Medulla oblongata (tissue), 1 donor: ENCODE measurements at regions not wholly inside any gene's neighbourhood (a gene's known extent, or its start where the extent isn't known, plus 50 kb on each side); places are given as distances from the start of the nearest gene placed in this dataset.

ENCODE experiments used
- DNase-seq: peaks from one replicate; pipeline ENCODE4 v3.0.0-alpha.2; 2015; ENCODE audit errors: extremely low spot score

DNA sequence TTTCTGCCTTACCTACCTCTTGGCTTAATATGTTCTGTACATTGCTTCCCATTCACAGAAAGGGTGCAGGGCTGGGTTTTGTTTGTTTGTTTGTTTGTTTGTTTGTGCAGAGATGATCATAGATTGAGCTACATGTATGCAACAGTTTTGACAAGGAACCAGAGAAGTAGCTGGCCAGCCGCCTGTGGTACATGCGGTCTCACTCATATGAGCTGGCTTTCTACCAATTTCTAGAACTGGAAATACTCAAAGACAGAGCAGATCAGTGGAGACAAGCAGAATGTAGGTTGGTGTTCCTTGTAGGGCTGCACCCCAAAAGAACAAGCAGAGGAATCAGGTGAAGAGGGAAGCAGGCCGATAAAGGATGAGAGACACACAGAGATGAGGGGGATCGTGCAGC, 502.7 kb downstream of the SOX2 start:
- no peak for DNase-seq

DNA sequence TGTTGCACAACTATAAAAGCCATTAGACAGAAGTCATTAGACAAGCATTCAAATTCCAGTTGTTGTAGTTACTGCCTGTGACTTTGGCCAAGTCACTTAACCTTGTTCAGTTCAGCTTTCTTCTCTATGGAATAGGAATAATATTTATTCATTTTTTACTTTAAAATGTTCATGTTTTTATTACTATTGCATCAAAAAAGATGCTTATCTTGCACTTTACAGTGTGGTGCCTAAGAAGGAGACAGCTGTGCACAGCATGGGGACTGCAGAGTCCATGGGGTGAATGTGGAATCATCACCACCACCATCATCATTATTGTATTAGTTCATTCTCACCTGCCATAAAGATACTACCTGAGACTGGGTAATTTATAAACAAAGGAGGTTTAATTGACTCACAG, 504.2 kb downstream of the SOX2 start:
- no peak for DNase-seq

DNA sequence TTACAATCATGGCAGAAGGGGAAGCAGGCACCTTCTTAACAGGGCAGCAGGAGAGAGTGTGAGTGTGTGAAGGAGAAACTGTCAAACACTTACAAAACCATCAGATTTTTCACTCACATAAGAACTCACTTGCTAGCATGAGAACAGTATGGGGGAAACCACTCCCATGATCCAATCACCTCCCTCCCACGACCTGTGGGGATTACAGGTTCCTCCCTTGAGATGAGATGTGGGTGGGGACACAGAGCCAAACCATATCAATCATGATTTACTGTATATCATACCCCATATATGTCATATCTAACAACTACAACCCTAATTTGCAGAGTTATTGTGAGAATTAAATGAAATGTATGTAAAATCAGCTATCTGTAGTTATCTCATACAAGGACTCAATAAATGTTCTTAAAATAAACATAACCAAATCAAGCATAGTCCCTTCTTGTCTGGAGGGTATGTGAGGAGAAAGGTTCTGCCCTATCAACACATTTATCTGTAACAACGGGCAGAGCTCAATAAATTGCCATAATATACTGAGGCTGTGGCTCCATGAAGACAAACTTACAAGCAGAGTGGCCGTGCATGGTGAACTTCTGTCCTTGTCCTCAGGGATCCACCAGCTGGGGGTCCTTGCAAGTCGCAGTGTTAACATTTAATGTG, 504.7 kb downstream of the SOX2 start:
- DNase-seq: no peak

DNA sequence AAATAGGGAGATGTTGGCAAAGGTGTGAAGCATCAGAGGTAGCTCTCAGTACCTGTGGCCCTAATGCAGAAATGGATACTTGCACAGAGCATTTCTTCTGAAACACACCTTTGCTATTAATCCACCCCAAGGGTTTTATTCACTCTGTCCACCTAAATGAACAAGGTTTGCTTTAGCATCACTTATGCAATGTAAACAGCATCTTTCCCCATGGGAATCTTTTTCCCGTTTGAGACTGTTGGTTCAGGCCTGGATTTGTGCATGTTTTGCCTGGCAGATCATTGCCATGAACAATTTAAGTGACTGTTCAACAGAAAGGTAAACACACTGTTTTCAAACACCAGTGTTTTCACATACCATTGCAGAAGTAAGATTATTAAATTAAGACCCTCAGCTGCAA, 508.3 kb downstream of the SOX2 start:
- DNase-seq: no peak

DNA sequence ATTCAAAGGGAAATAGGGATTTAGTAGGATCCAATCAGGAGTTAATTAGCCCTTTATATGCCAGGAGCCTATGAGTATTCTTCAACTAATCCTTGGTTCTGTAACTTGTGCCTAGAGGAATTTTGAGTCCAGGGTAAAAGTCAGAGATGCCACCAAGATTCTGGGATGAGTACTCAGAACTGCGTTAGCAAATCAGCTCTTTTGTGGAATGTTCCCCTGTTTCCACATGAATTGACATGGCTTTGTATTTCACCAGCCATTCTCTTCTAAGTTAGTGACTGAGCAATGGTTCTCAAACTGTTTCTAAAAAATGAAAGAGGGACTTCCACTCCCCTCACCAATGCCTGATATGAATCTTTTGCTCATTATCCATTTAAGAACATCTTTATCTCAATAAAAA, 508.7 kb downstream of the SOX2 start:
- no peak for DNase-seq

DNA sequence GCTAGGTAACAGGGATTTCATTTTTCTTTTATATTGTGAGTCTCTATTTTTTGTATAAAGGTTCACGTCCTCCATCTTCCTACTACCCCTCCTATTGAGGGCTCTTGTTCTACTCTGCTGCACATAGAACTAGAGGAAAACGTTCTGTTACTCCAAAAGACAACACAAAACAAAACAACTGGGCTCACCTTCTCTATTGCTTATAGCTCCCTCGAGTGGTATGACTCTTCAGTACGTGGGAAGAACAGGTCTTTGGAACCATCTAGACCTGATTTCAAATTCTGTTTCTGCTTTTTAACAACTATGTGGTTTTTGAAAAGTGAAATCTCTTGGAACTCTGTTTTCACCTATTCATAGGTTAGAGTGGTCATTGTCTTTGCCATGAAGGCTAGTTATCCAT, 515.3 kb downstream of the SOX2 start:
- no peak for DNase-seq

DNA sequence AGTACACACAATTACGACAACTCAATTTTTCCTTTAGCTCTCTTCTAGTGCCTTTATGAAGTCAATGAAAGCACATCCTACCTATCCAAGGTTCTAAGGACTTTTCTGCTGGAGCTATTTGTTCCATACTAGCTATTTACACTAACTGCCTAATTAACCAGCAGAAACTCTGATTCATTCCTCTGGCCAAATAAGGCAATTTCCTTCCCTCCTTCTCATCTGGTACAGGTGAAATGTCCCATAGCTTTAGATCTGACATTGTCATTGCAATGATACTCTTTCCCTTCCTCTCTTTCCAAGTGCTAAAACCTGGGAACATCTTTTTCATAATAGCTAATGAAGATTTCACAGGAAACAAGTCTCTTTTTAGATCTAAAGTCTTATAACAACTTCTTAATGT, 521.7 kb downstream of the SOX2 start:
- DNase-seq: no peak

DNA sequence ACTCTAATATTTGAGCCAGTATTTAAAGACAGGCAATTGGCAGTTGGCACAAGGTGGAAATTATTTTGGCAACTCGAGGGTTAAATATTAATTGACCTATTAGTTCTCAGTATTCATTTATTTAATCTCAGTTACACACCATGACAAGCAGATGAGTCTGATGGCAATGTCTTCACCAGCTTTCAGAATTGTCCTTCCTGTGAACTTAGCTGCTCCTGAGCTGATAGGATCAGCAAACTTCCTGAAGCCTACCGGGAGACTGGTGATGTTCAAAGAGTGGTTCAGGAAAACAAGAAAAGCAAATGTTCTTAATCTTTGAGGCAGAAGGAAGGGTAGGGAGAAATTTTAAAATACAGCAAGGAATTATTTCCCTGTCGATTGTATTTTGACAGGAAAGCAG, 522.2 kb downstream of the SOX2 start:
- DNase-seq: no peak

DNA sequence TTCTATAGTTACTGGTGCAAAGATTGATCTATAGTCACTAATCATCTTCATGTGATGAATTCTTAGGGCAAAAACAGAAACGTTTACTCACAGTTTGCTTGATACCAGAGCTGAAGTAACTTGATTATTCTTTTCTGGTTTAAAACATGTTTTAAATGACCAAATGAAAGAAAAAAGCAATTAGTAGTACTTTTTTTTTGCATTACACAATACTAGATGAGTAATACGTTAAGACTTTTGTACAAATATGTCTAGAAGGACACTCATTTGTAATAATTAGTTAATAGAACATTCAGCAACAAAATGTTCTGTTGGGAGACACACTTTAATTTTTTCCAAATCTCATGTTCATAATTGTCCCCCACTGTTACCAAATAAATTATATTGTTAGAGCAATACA, 523.2 kb downstream of the SOX2 start:
- no peak for DNase-seq

DNA sequence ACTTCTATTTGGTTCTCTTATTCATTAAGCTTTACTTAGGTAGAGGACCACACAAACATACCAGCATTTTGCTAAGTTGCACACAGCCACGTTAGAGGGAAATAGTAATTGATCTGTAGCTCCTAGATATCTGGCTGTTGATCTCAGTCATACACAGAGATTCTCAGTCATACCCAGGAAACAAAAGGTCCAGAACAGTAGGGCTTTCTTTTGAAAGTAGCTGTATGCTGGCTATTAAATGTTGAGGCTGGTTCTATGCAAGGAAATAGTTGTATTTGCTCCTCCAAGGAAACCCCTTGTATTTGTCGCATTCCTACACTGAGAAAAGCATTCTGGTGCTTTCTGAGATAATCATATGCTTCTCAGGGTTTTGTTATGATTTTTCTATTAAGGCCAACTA, 523.8 kb downstream of the SOX2 start:
- DNase-seq: peak; percentile 68

DNA sequence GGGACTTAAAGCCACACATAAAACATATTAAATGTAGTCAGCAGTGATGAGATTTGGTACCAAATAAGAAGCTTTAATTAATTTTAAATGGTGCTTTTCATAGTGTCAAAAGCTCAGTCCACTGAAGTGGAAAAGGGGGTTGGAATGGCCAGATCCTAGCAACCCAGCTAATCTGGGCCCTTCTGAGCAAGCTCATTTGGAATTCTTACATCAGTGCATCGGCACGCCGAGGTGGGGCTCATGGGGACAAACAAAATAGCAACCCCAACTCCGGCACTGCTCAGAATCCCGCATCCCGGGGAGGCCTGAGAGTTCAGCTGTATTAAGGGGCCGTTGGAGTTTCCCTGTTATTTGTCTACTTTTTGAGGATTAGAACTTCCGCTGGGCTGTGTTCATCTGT, 526.4 kb downstream of the SOX2 start:
- DNase-seq: peak; percentile 73

DNA sequence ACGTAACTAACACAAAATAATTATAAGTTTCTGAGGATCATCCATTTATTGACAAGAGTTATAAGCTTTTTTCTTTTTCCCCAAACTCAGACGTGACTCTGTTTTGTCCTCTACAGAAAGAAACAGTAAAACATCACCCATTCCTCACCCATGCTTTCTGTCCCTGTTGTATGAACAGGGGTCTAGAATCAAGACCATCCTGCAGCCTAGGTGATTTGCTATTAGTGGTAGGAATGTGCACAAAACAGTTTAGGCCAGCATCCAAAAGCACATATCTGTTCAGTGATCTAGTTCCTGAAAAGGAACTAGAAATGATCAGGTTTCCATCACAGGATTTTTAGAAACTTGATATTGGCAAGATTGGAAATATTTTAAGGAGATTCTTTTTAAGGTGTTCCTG, 527.6 kb downstream of the SOX2 start:
- peak; percentile 30 for DNase-seq

DNA sequence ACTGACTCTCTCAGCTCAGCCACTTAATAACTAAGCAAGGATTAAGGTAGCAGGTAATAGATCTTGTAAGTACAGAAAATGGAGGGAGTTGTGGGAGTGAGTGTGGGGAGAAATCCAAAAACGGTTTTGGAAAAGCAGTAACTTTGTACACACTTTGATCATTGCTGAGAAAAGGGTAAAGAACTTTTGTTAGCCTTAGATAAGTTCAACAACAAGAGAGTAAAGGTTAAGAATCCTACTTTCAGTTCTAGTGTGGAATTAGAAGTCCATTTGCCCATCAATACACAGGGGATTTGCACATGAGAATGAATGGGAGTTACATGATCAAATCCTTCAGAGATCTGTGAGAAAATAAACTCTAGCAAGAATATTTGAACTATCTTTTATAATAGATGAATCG, 528.7 kb downstream of the SOX2 start:
- peak; percentile 29 for DNase-seq

DNA sequence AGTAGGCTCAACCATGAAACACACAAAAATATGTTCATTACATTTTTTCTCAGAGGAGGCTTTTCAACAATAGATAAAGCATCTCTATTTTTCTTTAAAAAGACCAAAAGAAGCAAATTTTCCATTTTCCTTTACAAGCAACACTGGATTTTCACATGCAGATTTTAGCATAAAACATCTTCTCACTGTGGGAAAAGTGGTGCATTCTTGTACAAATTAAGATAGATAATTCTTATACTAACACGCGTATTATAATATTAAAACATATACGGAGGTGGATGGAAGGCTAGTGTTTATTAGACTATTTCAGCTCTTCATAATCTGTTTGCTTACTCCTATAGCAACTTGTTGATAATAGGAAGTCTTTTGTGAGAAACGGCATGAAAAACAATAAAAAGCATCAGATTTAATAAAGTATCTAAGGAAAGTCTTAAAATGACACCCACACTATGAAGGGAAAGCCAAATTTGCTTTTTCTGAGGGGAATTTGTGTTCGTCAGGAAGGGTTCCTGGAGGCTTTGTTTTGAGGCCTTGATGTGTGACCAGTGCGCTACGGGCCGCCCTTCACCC, 529.6 kb downstream of the SOX2 start:
- no peak for DNase-seq

DNA sequence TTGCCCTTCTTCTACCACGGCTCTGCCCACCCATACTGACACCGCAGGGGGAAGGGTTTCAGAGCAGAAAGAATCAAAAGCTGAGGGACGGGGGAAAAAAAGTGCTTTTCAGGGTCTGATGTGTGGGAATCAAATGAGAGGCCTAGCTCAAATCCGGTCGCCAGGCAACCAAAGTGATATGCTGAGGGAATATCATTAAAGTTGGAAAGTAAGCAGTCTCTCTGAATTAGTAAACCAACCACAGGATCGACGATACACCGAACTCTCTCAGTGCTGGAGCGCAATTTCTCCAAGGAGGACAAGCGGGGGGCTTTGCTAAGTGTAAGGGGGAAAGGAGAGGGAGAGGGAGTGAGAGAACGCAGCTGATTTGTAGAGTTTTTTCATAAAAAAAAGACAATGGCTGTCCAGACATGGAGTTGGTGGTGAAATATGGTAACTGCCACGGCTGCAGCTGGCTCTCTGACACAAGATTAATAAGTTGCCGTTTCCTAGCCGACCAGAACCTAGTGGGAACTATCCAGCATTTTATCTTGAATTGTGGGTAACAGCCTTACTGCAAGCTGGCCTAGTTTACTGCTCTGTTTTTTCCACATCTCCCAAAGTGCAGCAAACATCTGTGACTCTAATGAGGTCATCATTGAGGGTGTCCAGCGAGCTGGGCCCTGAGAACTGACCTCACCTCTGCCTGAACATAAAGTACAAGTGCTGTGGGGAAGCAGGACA, 530.2 kb downstream of the SOX2 start:
- peak; percentile 86 for DNase-seq

DNA sequence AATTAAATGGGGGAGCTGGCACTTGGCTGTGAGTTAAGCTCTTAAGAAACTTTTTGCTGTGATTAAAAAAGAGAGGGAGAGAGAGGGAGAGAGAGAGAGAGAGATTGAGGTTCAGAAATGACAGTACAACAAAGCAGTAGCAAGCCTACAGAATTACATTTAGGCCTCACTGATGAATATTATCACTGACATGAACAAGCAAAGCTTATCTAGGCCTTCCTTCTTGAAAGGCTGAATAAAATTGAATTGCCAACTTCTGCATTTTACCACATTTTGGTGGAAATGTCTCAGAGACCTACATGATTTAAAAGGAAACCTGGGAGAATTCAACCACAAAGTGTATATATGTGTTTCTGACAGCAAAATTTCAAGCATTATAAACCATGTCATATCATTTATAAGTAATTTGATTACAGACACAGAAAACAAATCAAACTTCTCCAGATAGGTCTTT, 530.8 kb downstream of the SOX2 start:
- no peak for DNase-seq

DNA sequence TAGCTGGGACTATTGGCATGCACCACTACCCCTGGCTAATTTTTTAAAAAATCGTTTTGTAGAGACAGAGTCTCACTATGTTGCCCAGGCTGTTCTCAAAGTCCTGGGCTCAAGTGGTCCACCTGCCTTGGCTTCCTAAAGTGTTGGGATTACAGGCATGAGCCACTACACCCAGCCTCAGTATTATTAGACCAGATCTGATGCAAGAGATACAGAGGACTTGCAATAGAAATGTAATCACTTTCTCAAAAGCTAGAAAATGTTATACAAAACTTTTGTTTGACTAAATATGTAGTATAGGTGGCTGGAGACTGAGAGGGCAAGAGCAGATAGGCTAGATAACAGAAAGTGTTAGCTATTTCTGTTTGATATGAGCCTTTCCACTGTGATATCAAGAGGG, 531.9 kb downstream of the SOX2 start:
- DNase-seq: no peak

DNA sequence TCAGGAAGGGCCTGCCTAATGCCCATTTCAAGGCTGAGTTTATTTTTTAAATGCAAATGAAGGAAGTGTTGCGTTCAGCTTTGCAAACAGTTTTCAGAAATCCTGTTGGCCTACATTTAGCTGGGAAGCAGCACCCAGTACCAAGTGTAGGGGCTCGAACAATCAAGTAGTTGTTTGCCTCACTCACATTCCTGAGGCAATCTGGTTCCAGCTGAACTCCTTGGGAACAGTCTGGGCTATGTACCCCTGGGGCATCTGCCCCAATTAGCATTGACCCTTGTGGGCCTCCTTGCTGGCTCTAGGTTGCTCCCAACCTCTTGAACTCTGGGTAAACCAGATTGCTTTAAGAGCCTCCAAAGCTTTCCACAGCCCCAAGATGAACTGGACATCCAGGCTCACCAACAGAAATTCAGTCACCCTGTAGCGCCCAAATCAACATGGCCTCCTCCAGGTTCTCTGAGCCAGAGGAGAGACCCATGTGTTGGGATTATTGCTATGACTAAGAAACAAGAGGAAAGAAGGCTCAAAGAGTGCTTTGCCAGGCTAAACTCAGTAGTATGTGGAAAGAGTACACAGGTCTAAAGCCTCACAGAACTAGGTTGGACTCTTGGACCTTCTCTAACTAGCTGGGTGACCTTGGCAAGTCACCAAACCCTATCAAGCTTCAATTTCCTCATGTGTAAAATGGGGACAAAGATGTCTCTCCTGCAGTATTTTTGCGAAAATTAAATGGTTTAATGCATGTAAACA, 532.7 kb downstream of the SOX2 start:
- DNase-seq: peak; percentile 59

DNA sequence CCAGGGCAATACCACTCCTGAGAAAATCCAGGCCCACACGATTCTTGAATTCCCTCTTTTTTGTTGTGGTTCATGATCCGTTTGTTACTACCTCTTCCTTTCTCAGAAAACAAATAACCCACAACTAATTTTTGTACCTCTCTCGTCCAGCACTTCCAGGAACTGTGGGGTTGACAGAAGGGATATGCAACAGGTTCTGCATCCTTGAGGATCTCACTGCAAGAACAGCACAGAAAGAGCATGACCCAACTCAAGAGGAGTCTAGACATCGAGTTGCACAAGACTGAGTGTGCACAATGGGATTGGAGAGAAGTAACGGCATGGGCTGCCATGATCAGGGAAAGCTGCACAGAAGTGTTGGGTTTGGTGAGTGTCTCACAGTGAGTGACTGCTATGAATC, 533.3 kb downstream of the SOX2 start:
- no peak for DNase-seq

DNA sequence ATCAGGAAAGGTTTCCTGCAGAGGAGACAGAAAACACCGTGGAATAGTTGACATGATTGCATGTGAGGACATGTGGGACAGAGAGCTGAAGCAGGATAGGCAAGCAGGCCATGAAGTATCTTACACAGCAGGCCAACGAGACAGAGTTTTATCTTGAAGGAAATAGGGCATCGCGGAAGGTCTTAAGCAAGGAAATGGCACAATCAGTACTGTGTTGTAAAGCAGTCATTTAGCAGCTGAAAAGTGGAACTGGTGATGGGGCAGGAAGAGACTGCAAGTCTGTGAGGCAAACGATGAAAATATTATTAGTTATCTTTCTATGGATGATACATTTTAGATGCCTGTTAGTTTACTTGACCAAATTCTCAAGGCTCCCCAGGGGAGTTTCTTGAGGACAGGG, 535.1 kb downstream of the SOX2 start:
- no peak for DNase-seq

DNA sequence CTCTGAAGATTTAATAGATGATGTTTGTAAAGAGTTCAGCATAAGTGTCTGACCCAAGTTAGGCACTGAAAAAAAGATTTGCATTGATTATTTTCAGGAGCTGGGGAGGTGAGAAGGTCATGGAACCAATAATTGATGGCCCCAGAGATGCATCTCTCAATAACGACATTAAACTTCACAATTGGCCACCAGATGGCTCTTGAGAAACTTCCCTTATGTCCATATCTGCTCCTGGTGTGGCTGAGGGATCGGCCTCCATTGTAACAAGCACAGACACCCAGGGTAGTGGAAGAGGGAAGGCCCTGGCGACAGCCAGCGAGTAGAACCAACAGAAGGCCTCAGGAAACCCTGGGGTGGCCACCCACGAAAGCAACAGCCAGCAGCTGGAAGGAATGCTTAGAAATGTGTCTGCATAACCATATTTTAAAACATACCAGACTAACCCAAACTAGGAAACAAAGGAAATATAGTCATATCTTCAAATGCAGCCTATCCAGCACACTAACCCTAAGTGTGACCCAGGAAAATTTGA, 536.7 kb downstream of the SOX2 start:
- no peak for DNase-seq

DNA sequence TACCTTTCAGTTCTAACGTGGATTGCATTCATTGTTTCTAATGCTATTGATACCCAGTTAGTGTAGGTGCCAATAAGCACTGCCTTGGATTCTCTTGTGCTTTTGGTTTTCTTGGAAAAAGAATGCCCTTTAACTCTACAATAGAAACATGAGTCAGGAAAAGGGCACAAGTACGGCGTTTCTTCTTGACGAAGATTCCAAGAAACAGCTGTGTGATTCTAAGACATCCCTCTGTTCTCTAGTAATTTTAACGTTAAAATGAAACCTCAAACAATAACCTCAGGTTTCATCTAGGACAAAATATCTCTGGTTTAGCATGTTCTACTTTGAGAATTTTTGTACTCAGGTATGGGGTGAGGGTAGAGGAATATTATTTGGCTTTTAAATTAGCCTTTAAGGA, 540.5 kb upstream of the ATP11B start:
- DNase-seq: peak; percentile 32
